ENCODE measurements at regions not wholly inside any gene's neighbourhood (a gene's known extent, or its start where the extent isn't known, plus 50 kb on each side); places are given as distances from the start of the nearest gene placed in this dataset.

- no peak for TF ChIP-seq CTCF (IDR thresholded peaks at IDR 0.05; ENCODE audit: low read depth, low read length, missing control alignments)
- no peak overlapping the region for H3K4me3 ChIP-seq (replicated peaks; ENCODE audit: low read depth, low read length)
- DNase-seq (ENCODE audit: extremely low read depth, low read depth) = no peak
Observed at GRCh38 chr9:95764533-95765319, 110.8 kb upstream of the ERCC6L2 start.

- H3K4me3 ChIP-seq (replicated peaks; ENCODE audit: low read depth, low read length) = no peak overlapping the region
- no peak for DNase-seq (ENCODE audit: extremely low read depth, low read depth)
- no peak for TF ChIP-seq CTCF (IDR thresholded peaks at IDR 0.05; ENCODE audit: low read depth, low read length, missing control alignments)
Observed at GRCh38 chr9:95763983-95764382, 111.5 kb upstream of the ERCC6L2 start.

DNA sequence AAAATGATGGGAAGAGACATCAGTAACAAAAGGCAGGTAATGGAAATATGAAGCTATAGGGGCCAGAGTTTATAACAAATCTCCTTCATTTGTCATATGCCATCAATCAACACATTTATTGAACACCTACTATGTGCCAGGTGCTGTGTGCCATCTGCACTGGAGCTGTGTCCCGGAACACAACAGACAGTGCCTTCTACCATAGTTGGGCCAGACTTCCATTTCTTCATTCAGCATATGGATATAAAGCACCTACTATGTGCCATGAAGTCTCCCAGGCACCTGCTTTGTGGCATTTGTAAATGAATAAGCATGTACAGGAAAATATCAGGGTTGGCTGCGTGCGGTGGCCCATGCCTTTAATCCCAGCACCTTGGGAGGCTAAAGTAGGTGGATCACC, 112.5 kb upstream of the ERCC6L2 start:
- DNase-seq (ENCODE audit: extremely low read depth, low read depth) = no peak
- H3K4me3 ChIP-seq (replicated peaks; ENCODE audit: low read depth, low read length) = no peak overlapping the region
- no peak for TF ChIP-seq CTCF (IDR thresholded peaks at IDR 0.05; ENCODE audit: low read depth, low read length, missing control alignments)

GRCh38 chr9:95762322-95762721, 113.2 kb upstream of the ERCC6L2 start:
- H3K4me3 ChIP-seq (replicated peaks; ENCODE audit: low read depth, low read length) = no peak overlapping the region
- no peak for TF ChIP-seq CTCF (IDR thresholded peaks at IDR 0.05; ENCODE audit: low read depth, low read length, missing control alignments)
- no peak for DNase-seq (ENCODE audit: extremely low read depth, low read depth)

DNA sequence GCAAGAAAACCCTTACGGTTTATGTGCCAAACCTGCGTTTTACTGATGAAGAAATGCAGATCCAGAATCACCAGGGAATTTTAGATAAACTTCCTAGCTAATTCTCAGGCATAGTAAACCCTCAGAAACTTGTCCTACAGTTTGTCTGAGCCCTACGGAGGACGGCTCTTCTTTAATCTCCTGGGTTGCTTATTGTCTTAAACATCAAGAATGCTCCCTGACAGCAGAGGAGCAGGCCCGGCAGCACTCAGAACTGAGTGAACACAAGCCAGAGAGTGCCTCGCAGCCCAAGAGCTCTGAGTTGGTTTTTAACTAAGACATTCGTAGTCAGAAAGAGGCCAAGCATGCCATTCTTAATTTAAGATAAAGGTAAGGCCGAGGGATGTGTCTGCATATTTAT, 114.7 kb upstream of the ERCC6L2 start:
- H3K4me3 ChIP-seq (replicated peaks; ENCODE audit: low read depth, low read length) = no peak overlapping the region
- no peak for DNase-seq (ENCODE audit: extremely low read depth, low read depth)
- no peak for TF ChIP-seq CTCF (IDR thresholded peaks at IDR 0.05; ENCODE audit: low read depth, low read length, missing control alignments)

- no peak overlapping the region for H3K4me3 ChIP-seq (replicated peaks; ENCODE audit: low read depth, low read length)
- DNase-seq (ENCODE audit: extremely low read depth, low read depth) = no peak
- no peak for TF ChIP-seq CTCF (IDR thresholded peaks at IDR 0.05; ENCODE audit: low read depth, low read length, missing control alignments)
Observed at GRCh38 chr9:95757439-95757838, 118.1 kb upstream of the ERCC6L2 start.

GRCh38 chr9:95756986-95757385, 118.5 kb upstream of the ERCC6L2 start:
- DNase-seq (ENCODE audit: extremely low read depth, low read depth) = no peak
- TF ChIP-seq CTCF (IDR thresholded peaks at IDR 0.05; ENCODE audit: low read depth, low read length, missing control alignments) = no peak
- H3K4me3 ChIP-seq (replicated peaks; ENCODE audit: low read depth, low read length) = no peak overlapping the region

Data from HFF-Myc (cell line).